LNCaP clone FGC (cell line): ENCODE measurements at regions not wholly inside any gene's neighbourhood (a gene's known extent, or its start where the extent isn't known, plus 50 kb on each side); places are given as distances from the start of the nearest gene placed in this dataset.

ENCODE experiments used
- DNase-seq: peaks from one replicate; pipeline ENCODE4 v3.0.0-alpha.2; 2011; ENCODE audit warnings: low read depth
- H3K4me3 ChIP-seq: 2 replicates; pipeline ENCODE4 v1.5.1; 2011; ENCODE audit warnings: mild to moderate bottlenecking, low read depth, low read length, control low read depth
- CTCF ChIP-seq: IDR thresholded peaks from 2 replicates; pipeline ENCODE4 v1.5.1; 2012; ENCODE audit warnings: mild to moderate bottlenecking; ENCODE audit not compliant: control insufficient read depth, insufficient read depth; ENCODE audit errors: extremely low read depth

GRCh38 chr2:217491271-217491670, 511.5 kb downstream of the TNS1 start:
- no peak overlapping the region for H3K4me3 ChIP-seq
- no peak for DNase-seq
- no peak for TF ChIP-seq CTCF

GRCh38 chr2:217489145-217489960, 513.4 kb downstream of the TNS1 start:
- no peak for TF ChIP-seq CTCF
- no peak overlapping the region for H3K4me3 ChIP-seq
- no peak for DNase-seq

GRCh38 chr2:217484046-217484445, 518.7 kb downstream of the TNS1 start:
- TF ChIP-seq CTCF, result no peak
- no peak overlapping the region for H3K4me3 ChIP-seq

GRCh38 chr2:217482056-217482710, 520.6 kb downstream of the TNS1 start:
- DNase-seq, result no peak

More at GRCh38 chr2:217484046-217484445, 518.7 kb downstream of the TNS1 start:
- DNase-seq, result no peak

DNA sequence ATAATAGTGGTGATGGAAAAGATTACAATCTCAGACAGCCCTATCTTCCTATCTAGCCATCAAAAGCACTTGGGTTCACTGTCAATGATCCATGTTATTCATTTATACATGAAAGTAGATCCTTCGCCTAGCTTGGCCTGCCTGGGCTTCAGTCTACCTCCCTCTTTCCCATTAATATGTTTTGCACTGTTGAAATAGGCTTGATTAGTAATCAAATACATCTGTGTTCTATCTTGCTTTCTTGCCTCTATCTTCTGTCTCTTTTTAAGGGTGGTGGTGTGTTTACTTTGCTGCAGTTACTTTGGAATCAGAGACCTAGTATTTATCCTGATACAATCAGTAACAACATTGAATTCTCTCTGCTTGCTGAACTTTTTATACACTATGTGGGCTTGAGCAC, 521.2 kb downstream of the TNS1 start:
- no peak overlapping the region for H3K4me3 ChIP-seq
- DNase-seq, result no peak
- TF ChIP-seq CTCF, result no peak

More at GRCh38 chr2:217482056-217482710, 520.6 kb downstream of the TNS1 start:
- no peak overlapping the region for H3K4me3 ChIP-seq
- TF ChIP-seq CTCF, result no peak

- TF ChIP-seq CTCF, result no peak
- no peak overlapping the region for H3K4me3 ChIP-seq
- DNase-seq, result no peak
Measured at GRCh38 chr2:217479566-217479965, 523.2 kb downstream of the TNS1 start.
